H1 (cell line): ENCODE measurements at regions not wholly inside any gene's neighbourhood (a gene's known extent, or its start where the extent isn't known, plus 50 kb on each side); places are given as distances from the start of the nearest gene placed in this dataset.

Experiments used
- CTCF ChIA-PET: fragments of 300-600 bp; sonication (Branson Sonifier 250); formaldehyde crosslinking; loops from one replicate; lab custom pipeline; 2021; ENCODE audit not compliant: partially characterized antibody; lab: Charles Lee
- POLR2A ChIA-PET: fragments of 300-600 bp; sonication (Branson Sonifier 250); formaldehyde crosslinking; loops from one replicate; lab custom pipeline; 2021; ENCODE audit warnings: inconsistent platforms; ENCODE audit not compliant: partially characterized antibody; lab: Charles Lee
- DNase-seq, 2 experiments: peaks; one replicate each; pipeline versions ENCODE4 v3.0.0 to v3.0.0-alpha.2; 2010 to 2022; ENCODE audit warnings: low spot score in 2 of 2, low read depth in 1 of 2, mixed read lengths in 1 of 2
- FAIRE-seq: peaks from 2 replicates; lab custom pipeline; 2011; peaks lifted over from hg19 to GRCh38; lab: Jason Lieb, UNC
- H2AFZ ChIP-seq: 2 replicates; pipeline ENCODE4 v1.8.1; 2012; ENCODE audit warnings: low read length, inconsistent platforms
- H2AK5ac ChIP-seq: 2 replicates; pipeline ENCODE4 v1.6.1; 2013; ENCODE audit warnings: low read depth, low read length
- H2BK120ac ChIP-seq: replicated peaks from 2 replicates; pipeline ENCODE3; 2013; ENCODE audit warnings: low read depth, low read length, inconsistent platforms
- H2BK12ac ChIP-seq: 2 replicates; pipeline ENCODE4 v1.6.1; 2013; ENCODE audit warnings: low read depth, low read length
- H2BK15ac ChIP-seq: 2 replicates; pipeline ENCODE4 v1.6.1; 2013; ENCODE audit warnings: low read length
- H2BK20ac ChIP-seq: 2 replicates; pipeline ENCODE4 v1.6.1; 2013; ENCODE audit warnings: low read length
- H2BK5ac ChIP-seq: 2 replicates; pipeline ENCODE4 v1.6.1; 2013; ENCODE audit warnings: low read depth, low read length
- H3K14ac ChIP-seq: 2 replicates; pipeline ENCODE4 v1.6.1; 2013; ENCODE audit warnings: inconsistent platforms; ENCODE audit not compliant: insufficient read length
- H3K18ac ChIP-seq: 2 replicates; pipeline ENCODE4 v1.6.1; 2013; ENCODE audit warnings: low read length; ENCODE audit errors: extremely low read depth
- H3K23ac ChIP-seq: 2 replicates; pipeline ENCODE4 v1.6.1; 2013; ENCODE audit warnings: inconsistent platforms; ENCODE audit not compliant: insufficient read length
- H3K23me2 ChIP-seq: 2 replicates; pipeline ENCODE4 v1.6.1; 2013; ENCODE audit warnings: low read depth, low read length
- H3K27ac ChIP-seq: 2 replicates; pipeline ENCODE4 v1.6.1; 2011; ENCODE audit warnings: low read depth, low read length, inconsistent platforms
- H3K27me3 ChIP-seq, 4 experiments: replicated peaks in 1 of 4; 1 replicate in 1 of 4; 2 replicates in 3 of 4; pipeline versions ENCODE4 v1.6.1 to v1.8.1; 2011 to 2013; ENCODE audit warnings: low read length in 3 of 4, mild to moderate bottlenecking in 3 of 4, inconsistent platforms in 2 of 4, mixed read lengths in 2 of 4, moderate library complexity in 1 of 4; ENCODE audit not compliant: control insufficient read depth in 3 of 4, insufficient read depth in 3 of 4; ENCODE audit errors: extremely low read depth in 1 of 4
- H3K36me3 ChIP-seq, 4 experiments: 2 replicates each; pipeline versions ENCODE4 v1.6.1 to v1.8.1; 2011 to 2013; ENCODE audit warnings: mild to moderate bottlenecking in 4 of 4, low read length in 3 of 4, moderate library complexity in 2 of 4, control low read depth in 1 of 4, inconsistent platforms in 1 of 4; ENCODE audit not compliant: insufficient read depth in 4 of 4, control insufficient read depth in 2 of 4
- H3K4ac ChIP-seq: replicated peaks from 2 replicates; pipeline ENCODE3; 2013; ENCODE audit warnings: low read length, low read depth, mixed read lengths, inconsistent platforms; ENCODE audit not compliant: insufficient read length
- H3K4me1 ChIP-seq, 4 experiments: replicated peaks in 1 of 4; 1 replicate in 1 of 4; 2 replicates in 3 of 4; pipeline versions ENCODE4 v1.6.1 to v1.8.1; 2011 to 2013; ENCODE audit warnings: low read length in 3 of 4, inconsistent platforms in 2 of 4, mixed read lengths in 1 of 4; ENCODE audit not compliant: insufficient read depth in 4 of 4, control insufficient read depth in 3 of 4
- H3K4me2 ChIP-seq, 2 experiments: 2 replicates each; pipeline versions ENCODE4 v1.6.1 to v1.8.1; 2011 to 2013; ENCODE audit warnings: low read depth in 2 of 2, low read length in 2 of 2, control low read depth in 1 of 2, inconsistent platforms in 1 of 2, mild to moderate bottlenecking in 1 of 2; ENCODE audit not compliant: insufficient read depth in 1 of 2
- H3K4me3 ChIP-seq, 4 experiments: fragments of 200-600, 300-600 bp in 1 of 4; sonication (generic), shearing (Covaris generic), sonication (Bioruptor Twin) in 1 of 4; 2 replicates each; pipeline versions ENCODE4 v1.5.1 to v1.8.1; 2011 to 2016; ENCODE audit warnings: low read length in 4 of 4, low read depth in 3 of 4, control low read depth in 2 of 4, inconsistent platforms in 2 of 4, mild to moderate bottlenecking in 2 of 4, mixed read lengths in 1 of 4, moderate library complexity in 1 of 4; ENCODE audit not compliant: insufficient read depth in 2 of 4; ENCODE audit errors: extremely low read depth in 1 of 4
- H3K56ac ChIP-seq: replicated peaks from 2 replicates; pipeline ENCODE3; 2013; ENCODE audit warnings: low read depth, mild to moderate bottlenecking, mixed read lengths, low read length, inconsistent platforms; ENCODE audit not compliant: insufficient read length
- H3K79me1 ChIP-seq: 2 replicates; pipeline ENCODE4 v1.6.1; 2013; ENCODE audit warnings: low read depth, low read length, control low read depth
- H3K79me2 ChIP-seq, 2 experiments: 2 replicates each; pipeline versions ENCODE4 v1.6.1 to v1.8.1; 2012 to 2013; ENCODE audit warnings: low read length in 2 of 2, mild to moderate bottlenecking in 2 of 2, inconsistent platforms in 1 of 2; ENCODE audit not compliant: insufficient read depth in 2 of 2, control insufficient read depth in 1 of 2
- H3K9ac ChIP-seq, 4 experiments: replicated peaks in 1 of 4; 1 replicate in 1 of 4; 2 replicates in 3 of 4; pipeline versions ENCODE4 v1.6.1 to v1.8.1; 2011 to 2013; ENCODE audit warnings: low read depth in 3 of 4, low read length in 3 of 4, control low read depth in 2 of 4, mild to moderate bottlenecking in 2 of 4, moderate library complexity in 2 of 4, inconsistent platforms in 1 of 4; ENCODE audit errors: extremely low read depth in 1 of 4
- H3K9me3 ChIP-seq, 2 experiments: 2 replicates each; pipeline versions ENCODE4 v1.6.1 to v1.8.1; 2012 to 2013; ENCODE audit warnings: mild to moderate bottlenecking in 2 of 2, moderate library complexity in 2 of 2, control low read depth in 1 of 2, inconsistent platforms in 1 of 2, low read depth in 1 of 2, low read length in 1 of 2, mixed read lengths in 1 of 2; ENCODE audit not compliant: insufficient read depth in 2 of 2
- H4K20me1 ChIP-seq, 2 experiments: replicated peaks in 1 of 2; 2 replicates each; pipeline versions ENCODE3 to v1.8.1; 2011 to 2013; ENCODE audit warnings: inconsistent platforms in 2 of 2, low read length in 2 of 2, mild to moderate bottlenecking in 1 of 2; ENCODE audit not compliant: insufficient read depth in 2 of 2, control insufficient read depth in 1 of 2
- H4K5ac ChIP-seq: 2 replicates; pipeline ENCODE4 v1.6.1; 2013; ENCODE audit warnings: low read length, low read depth, mixed read lengths, inconsistent platforms; ENCODE audit not compliant: insufficient read length
- H4K8ac ChIP-seq: 2 replicates; pipeline ENCODE4 v1.8.0; 2013; ENCODE audit warnings: mild to moderate bottlenecking, moderate library complexity, low read length, inconsistent platforms; ENCODE audit not compliant: insufficient read depth; ENCODE audit errors: extremely low read depth
- H4K91ac ChIP-seq: replicated peaks from 2 replicates; pipeline ENCODE3; 2013; ENCODE audit warnings: low read length, mixed read lengths, inconsistent platforms; ENCODE audit not compliant: insufficient read length
- BCL11A ChIP-seq, 2 experiments: IDR thresholded peaks; one replicate each; pipeline ENCODE4 v1.6.1; 2011; ENCODE audit warnings: low read depth in 2 of 2, low read length in 2 of 2, mild to moderate bottlenecking in 2 of 2
- CTCF ChIP-seq, 3 experiments: IDR thresholded peaks; 1 replicate in 2 of 3; 2 replicates in 1 of 3; pipeline versions ENCODE4 v1.5.1 to v1.6.1; 2011; ENCODE audit warnings: low read length in 3 of 3, mild to moderate bottlenecking in 3 of 3, inconsistent platforms in 2 of 3, low read depth in 1 of 3, moderate library complexity in 1 of 3; ENCODE audit not compliant: insufficient read depth in 1 of 3; ENCODE audit errors: control extremely low read depth in 1 of 3
- E2F6 ChIP-seq: IDR thresholded peaks from 2 replicates; pipeline ENCODE4 v1.6.1; 2012; ENCODE audit warnings: inconsistent platforms
- KDM1A ChIP-seq: fragments of 200-600, 300-600 bp; sonication (generic); IDR thresholded peaks from 2 replicates; pipeline ENCODE4 v1.7.1; 2016; ENCODE audit warnings: mild to moderate bottlenecking, low read length, borderline replicate concordance
- NRF1 ChIP-seq: IDR thresholded peaks from 2 replicates; pipeline ENCODE4 v1.6.1; 2011; ENCODE audit warnings: mild to moderate bottlenecking, low read depth, low read length, improper control_type of control experiment
- RBBP5 ChIP-seq: IDR thresholded peaks from 2 replicates; pipeline ENCODE4 v1.7.1; 2012; ENCODE audit warnings: low read depth, mild to moderate bottlenecking, inconsistent platforms, low read length, moderate library complexity, borderline replicate concordance
- SP1 ChIP-seq: IDR thresholded peaks from 2 replicates; pipeline ENCODE4 v1.6.1; 2011; ENCODE audit warnings: low read depth, low read length
- SP2 ChIP-seq: IDR thresholded peaks from 2 replicates; pipeline ENCODE4 v1.6.1; 2012; ENCODE audit warnings: mild to moderate bottlenecking, low read length, inconsistent platforms
- SP4 ChIP-seq: IDR thresholded peaks from 2 replicates; pipeline ENCODE4 v1.6.1; 2012; ENCODE audit warnings: low read length, inconsistent platforms
- SUZ12 ChIP-seq: fragments of 200-600 bp; sonication (generic); IDR thresholded peaks from 2 replicates; pipeline ENCODE4 v1.6.1; 2012; ENCODE audit warnings: mild to moderate bottlenecking, inconsistent platforms, low read length, moderate library complexity, mixed read lengths
- TAF1 ChIP-seq: IDR thresholded peaks from 2 replicates; pipeline ENCODE4 v1.6.1; 2011; ENCODE audit warnings: mild to moderate bottlenecking, low read depth, low read length
- WGBS, 2 experiments: shearing (Covaris generic) in 1 of 2; methylation state at CpG; one replicate each; pipeline versions ENCODE4 v1.1.6 to v1.1.7; 2013 to 2015; ENCODE audit warnings: low lambda C conversion rate in 2 of 2, mixed read lengths in 2 of 2, inconsistent platforms in 1 of 2, low coverage in 1 of 2, missing lambda C conversion rate in 1 of 2; ENCODE audit not compliant: insufficient replicate concordance in 2 of 2, insufficient coverage in 1 of 2, insufficient read length in 1 of 2; ENCODE audit errors: extremely low coverage in 1 of 2, missing lambda C conversion rate in 1 of 2; 5-methylcytosine and 5-hydroxymethylcytosine counted together

GRCh38 chr12:86735072-86735471, 478.9 kb upstream of the MGAT4C start:
- no peak overlapping the region for H4K8ac ChIP-seq
- H3K4ac ChIP-seq: no peak overlapping the region
- no peak overlapping the region for H2BK5ac ChIP-seq
- no peak overlapping the region for H2BK20ac ChIP-seq
- no peak for FAIRE-seq
- no peak overlapping the region for H3K9ac ChIP-seq
- H3K79me1 ChIP-seq: no peaks in the 10 kb centered on the region
- H3K79me2 ChIP-seq: no peaks in the 10 kb centered on the region
- no peak overlapping the region for H3K4me3 ChIP-seq
- 93% methylated on average over 4 of the region's 4 CpGs; no CpG with 5 or more reads in 1 of the 2 experiments for WGBS, 2 experiments
- no peak overlapping the region for H3K4me2 ChIP-seq
- no peak overlapping the region for H4K5ac ChIP-seq
- no peak overlapping the region for H3K18ac ChIP-seq
- H3K36me3 ChIP-seq: no peaks in the 10 kb centered on the region
- H3K9me3 ChIP-seq: 0 out of 4 replicates have a peak, but pooled peaks cover 0 to 2% of the 10 kb centered on the region in 2 experiments
- H4K91ac ChIP-seq: no peak overlapping the region
- no peak overlapping the region for H2AFZ ChIP-seq
- no peak for DNase-seq
- H2BK120ac ChIP-seq: no peak overlapping the region
- POLR2A ChIA-PET: no interaction called here
- H3K27me3 ChIP-seq: no peaks in the 10 kb centered on the region
- H2BK15ac ChIP-seq: no peak overlapping the region
- no peak overlapping the region for H3K56ac ChIP-seq
- H2BK12ac ChIP-seq: no peak overlapping the region
- CTCF ChIA-PET: no interaction called here
- H2AK5ac ChIP-seq: no peak overlapping the region
- H3K14ac ChIP-seq: no peak overlapping the region
- H3K23ac ChIP-seq: no peak overlapping the region
- no peaks in the 10 kb centered on the region for H3K4me1 ChIP-seq
- no peaks in the 10 kb centered on the region for H3K23me2 ChIP-seq
- H3K27ac ChIP-seq: no peak overlapping the region
- H4K20me1 ChIP-seq: no peaks in the 10 kb centered on the region
- no peak for TF ChIP-seq E2F6
- no peak for TF ChIP-seq CTCF (IDR thresholded peaks at IDR 0.05; ENCODE audit: control extremely low read depth in 1 of 3, insufficient read depth in 1 of 3, low read depth in 1 of 3, low read length in 3 of 3)
- TF ChIP-seq KDM1A: no peak
- TF ChIP-seq SUZ12: no peak
- TF ChIP-seq TAF1: no peak
- no peak for TF ChIP-seq SP4
- no peak for TF ChIP-seq SP2
- TF ChIP-seq BCL11A (IDR thresholded peaks at IDR 0.05; ENCODE audit: low read depth in 2 of 2, low read length in 2 of 2): no peak
- no peak for TF ChIP-seq NRF1
- TF ChIP-seq SP1: no peak
- TF ChIP-seq RBBP5: no peak
